Stimulated activated CD8-positive, alpha-beta memory T cell treated with anti-CD3 and anti-CD28 coated beads, Interleukin-7, amount 100 ng/mL, for 24 hours (primary cell): ENCODE measurements at regions not wholly inside any gene's neighbourhood (a gene's known extent, or its start where the extent isn't known, plus 50 kb on each side); places are given as distances from the start of the nearest gene placed in this dataset.

ENCODE experiments used
- DNase-seq: peaks from one replicate; pipeline ENCODE4 v3.0.0-alpha.2; 2020; ENCODE audit warnings: low read depth

GRCh38 chr1:29505532-29506220, 269.4 kb downstream of the PTPRU start:
- DNase-seq = no peak

DNA sequence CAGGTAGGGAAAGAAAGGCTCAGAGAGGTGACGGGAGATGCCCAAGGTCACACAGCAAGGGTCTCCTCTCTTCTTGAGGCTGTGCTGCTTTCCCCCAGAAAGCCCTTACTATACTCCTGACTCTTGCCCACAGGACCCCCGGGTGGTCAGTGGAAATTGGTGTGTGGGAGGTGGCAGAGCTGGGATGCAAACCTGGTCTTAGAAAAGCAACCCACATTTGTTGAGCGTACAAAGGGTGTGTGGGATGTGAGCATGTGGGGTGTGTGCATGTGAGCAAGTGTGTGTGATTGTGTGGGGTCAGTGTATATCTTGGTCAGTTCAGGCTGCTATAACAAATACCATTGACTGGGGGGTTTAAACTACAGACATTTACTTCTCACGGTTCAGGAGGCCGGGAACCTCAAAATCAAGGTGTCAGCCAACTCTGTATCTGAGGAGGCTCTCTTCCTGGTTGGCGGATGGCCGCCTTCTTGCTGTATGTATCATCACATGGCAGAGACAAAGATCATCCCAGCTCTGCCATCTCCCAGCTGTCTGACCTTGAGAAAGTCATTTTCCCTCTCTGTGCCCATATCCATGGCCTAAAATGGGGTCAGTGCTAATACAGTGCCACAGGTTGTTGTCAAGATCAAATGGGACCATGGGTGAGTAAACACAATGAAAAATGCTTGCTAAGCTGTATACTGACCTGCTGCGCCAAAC, 268.5 kb downstream of the PTPRU start:
- no peak for DNase-seq

- DNase-seq = no peak
Measured at GRCh38 chr1:29504196-29504595, 267.9 kb downstream of the PTPRU start.

GRCh38 chr1:29502911-29503840, 266.9 kb downstream of the PTPRU start:
- DNase-seq = no peak

GRCh38 chr1:29502225-29502910, 266.0 kb downstream of the PTPRU start:
- no peak for DNase-seq

- no peak for DNase-seq
Measured at GRCh38 chr1:29501227-29501976, 265.1 kb downstream of the PTPRU start.

- no peak for DNase-seq
Measured at GRCh38 chr1:29500651-29501050, 264.3 kb downstream of the PTPRU start.

GRCh38 chr1:29500041-29500440, 263.7 kb downstream of the PTPRU start:
- no peak for DNase-seq

DNA sequence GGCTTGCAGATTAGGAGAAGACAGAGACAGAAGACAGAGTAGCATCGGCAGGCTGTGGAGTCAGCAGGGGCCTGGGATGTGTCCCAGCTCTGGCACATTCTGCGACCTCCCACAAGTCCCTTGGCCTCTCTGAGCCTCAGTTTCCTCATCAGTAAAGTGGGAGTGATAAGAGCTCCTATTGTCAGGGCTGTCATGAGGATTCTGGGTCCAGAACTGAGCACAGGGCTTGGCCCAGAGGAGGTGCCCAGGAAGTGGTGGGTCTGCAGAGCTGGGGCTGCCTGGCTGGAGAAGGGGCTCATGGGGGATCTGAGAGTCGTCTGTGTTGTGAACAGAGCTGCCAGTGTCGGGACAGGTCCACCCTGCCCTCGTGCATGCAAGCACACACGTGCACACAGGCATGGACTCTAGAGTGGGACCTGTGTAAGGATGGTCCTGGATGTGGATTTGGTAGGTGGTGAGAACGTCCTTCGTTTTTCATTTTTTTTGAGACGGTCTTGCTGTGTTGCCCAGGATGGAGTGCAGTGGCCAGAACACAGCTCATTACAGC, 262.9 kb downstream of the PTPRU start:
- no peak for DNase-seq

DNA sequence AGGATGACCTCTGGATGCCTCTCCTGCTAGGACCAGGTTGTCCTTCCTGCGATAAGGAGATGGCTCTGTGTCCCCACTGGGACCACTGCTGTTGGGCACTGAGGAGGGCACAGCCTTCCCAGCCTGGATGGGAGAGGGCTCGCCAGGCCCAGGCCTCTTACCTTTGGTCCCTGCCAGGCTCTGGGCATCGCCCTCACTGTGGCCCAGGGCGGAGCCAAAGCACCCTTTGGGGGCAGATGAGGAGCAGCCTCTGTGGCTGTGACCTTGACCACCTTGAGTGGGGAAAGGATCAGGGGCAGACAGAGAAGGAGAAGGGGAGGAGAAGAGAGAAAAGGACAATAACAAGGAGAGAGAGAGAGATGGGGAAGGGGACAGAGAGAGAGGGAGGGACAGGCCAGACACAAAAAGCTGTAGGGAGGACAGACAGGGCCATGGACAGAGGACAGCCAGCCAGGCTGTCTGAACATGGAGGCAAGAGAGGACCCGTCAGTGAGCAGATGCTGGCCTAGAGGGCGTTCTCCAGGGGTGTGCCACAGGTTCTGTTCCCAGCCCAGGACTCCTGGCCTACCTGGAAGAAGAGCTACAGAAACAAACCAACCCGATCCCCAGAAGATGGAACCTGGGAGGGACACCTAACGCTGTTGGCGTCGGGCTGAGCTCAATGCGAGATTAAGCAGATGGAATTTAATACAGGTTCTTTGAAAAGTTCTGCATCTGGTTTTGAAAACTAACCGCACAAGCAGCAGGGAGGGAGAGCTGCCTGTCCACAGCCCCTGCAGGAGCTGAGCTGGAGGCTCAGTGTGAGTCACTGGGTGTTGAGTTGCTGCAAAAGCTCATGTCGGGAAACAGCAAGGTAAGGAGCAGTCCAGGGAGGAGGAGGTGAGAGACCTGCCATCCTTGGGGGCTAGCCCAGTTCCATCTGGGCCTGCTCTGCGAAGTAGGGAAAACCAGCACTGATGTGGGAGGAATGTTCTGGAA, 262.1 kb downstream of the PTPRU start:
- DNase-seq = no peak

DNA sequence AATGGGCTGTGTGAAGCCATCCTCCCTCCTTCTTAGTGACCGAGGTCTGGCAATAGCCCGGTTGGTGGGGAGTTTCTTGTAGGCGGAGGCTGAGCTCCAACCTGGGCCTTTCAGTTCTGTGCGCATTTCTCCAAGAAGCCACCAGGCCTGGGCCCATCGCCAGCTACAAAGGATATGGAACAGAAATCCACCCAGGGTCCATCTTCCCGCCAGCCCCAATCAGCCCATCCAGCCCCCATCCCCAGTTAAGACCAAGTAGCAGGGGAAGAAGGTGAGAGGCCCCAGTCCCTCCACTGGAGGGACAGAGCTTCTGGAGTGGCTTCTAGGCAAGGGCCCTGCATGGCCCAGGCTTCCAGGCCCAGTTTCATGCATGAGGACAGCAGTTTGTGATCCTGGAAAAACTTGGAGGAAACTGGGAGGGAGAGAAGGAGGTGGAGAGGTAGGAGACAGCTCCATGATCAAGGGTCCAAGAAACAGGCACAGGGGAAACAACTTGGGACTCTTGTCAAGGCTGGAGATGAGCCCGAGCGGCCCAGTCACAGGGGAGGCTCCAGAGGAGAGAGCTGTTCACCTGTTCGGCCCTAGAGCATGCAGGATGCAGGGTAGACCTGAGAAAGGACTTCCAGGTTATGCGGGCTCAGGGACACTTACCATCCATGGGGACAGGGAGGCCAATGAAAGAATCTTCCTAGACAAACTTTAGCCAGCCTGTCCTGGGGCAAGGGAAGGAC, 261.2 kb downstream of the PTPRU start:
- no peak for DNase-seq

DNA sequence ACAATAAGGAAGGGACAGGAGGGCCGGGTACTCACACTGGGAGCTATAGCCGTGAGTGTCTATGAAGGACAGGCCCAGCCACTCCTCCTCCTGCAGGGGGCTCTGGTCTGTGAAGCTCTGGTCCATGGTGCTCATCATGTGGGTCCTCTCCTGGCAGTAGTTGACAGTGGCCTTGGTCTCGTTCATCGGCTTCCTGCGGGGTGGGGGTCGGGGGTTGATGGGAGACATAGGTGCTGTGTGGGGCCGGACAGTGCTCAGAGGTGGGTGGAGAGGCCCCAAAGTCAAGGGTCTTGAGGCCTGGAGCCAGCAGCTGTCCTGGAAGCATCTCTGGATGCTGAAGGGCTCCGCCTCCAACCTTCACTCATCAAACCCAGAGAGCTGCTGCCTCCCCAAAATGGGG, 260.4 kb downstream of the PTPRU start:
- no peak for DNase-seq

- DNase-seq = no peak
Measured at GRCh38 chr1:29490204-29490934, 254.0 kb downstream of the PTPRU start.

GRCh38 chr1:29489471-29489870, 253.1 kb downstream of the PTPRU start:
- DNase-seq = no peak

DNA sequence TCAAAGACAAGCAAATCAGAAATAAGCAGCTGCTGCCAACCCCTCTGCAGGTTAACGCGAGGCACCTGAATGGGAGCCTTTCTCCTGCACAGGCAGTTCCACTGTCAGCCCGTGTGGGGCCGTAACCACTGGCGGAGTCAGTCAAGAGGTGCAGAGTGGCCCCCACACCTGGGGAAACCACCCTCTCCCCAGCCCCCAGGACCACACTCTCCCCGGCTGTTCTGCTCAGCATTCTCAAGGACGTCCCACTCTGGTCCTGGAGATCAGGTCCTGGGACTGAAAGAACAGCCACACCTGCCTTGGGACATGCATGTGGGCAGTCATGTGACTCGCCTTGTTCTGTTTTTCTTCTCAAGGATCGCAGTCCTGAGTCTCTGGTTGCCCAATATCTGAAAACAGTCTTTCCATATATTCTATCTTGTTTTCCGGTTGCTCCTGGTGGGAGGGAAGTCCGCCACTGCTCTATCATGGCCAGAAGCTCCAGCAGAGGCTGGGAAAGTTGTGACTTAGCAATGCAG, 252.5 kb downstream of the PTPRU start:
- DNase-seq = no peak

GRCh38 chr1:29488086-29488793, 251.9 kb downstream of the PTPRU start:
- no peak for DNase-seq

- DNase-seq = no peak
Measured at GRCh38 chr1:29487291-29487690, 251.0 kb downstream of the PTPRU start.
